A172 (cell line): ENCODE measurements at regions not wholly inside any gene's neighbourhood (a gene's known extent, or its start where the extent isn't known, plus 50 kb on each side); places are given as distances from the start of the nearest gene placed in this dataset.

Source experiments
- DNase-seq: peaks from one replicate; pipeline ENCODE4 v3.0.0-alpha.2; 2015; ENCODE audit warnings: low spot score

- peak; percentile 54 for DNase-seq
Measured at GRCh38 chr4:35934320-35934981, 309.9 kb downstream of the ARAP2 start.

- DNase-seq = no peak
Measured at GRCh38 chr4:35938936-35939335, 305.4 kb downstream of the ARAP2 start.

- DNase-seq = no peak
Measured at GRCh38 chr4:35939751-35940150, 304.6 kb downstream of the ARAP2 start.

- no peak for DNase-seq
Measured at GRCh38 chr4:35942092-35942491, 302.2 kb downstream of the ARAP2 start.

DNA sequence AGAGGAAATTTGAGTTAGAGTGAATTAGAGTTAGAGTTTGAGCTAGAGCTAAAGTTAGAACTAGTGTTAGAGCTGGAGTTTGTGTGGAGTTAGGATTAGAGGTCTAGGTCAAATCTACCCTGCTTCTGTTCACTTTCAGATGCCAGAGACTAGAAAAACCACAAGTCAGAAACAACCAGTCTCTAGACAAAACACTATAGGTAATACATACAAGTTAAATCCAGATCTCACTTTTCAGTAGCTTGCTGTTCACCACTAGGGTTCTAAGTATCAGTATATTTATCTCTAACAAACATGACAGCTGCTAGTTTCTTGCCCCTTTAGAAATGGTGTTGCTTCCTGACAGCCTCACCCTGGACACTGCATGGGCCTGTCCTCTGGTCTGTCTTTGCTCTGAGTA is 300.7 kb downstream of the ARAP2 start:
- no peak for DNase-seq

DNA sequence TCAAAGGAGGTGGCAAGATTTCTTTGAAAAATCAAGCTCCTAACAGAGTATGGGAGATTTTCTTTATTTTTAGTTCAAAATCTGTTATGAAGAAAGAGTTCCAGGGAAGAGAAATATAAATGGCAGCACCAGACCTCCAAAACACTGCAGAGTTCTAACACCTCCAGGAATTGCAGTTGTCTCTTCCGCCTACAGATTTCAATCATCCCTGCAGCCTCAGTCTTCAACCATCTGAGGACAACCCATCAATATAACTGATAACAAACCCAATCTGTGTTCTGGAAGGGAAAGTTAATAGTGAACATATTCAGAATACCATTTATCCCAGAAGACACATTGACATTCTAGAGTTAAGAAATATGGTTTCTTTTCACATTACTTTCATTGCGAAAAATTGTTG is 296.1 kb downstream of the ARAP2 start:
- no peak for DNase-seq

DNA sequence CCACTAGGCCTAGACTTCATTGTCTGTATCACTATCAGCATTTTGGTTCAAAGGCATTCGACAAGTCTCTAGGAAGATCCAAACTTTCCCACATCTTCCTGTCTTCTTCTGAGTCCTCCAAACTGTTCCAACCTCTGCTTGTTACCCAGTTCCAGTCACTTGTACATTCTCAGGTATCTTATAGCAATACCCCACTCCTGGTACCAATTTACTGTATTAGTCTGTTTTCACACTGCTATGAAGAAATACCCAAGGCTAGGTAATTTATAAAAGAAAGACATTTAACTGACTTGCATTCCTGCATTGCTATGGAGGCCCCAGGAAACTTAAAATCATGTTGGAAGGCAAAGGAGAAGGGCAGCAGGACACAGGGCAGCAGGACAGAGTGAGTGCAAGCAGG is 293.9 kb downstream of the ARAP2 start:
- no peak for DNase-seq

DNA sequence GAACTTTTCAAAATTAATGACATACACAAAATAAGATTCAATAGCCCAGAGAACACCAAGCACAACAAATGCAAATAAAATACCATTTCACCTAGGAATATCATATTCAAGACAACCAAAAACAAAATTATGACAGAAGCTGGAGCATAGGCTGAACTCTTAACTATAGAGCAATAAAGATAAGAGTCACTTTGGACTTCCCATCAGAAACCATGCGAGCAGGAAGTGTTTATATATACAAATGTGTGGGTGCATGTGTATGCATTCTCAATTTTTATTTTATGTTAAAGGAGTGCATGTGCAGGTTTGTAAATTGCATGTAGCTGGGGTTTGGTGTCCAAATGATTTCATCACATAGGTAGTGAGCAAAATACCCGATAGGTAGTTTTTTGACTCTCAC is 291.6 kb downstream of the ARAP2 start:
- no peak for DNase-seq

DNA sequence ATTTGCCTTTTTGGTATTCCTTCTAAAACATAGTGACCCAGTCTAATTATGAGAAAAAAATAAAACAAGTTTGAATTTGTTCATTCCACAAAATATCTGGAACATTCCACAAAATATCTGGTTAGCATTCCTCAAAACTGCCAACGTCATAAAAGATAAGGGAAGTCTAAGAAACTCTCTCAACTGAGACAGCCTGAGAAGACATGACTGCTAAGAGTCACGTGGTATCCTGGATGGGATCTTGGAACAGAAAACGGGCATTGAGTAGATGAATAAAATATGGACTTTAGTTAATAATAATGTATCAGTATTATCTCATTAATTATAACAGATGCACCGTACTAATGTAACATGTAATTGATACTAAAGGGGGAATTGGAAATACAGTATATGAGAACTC is 280.9 kb downstream of the ARAP2 start:
- DNase-seq = no peak

GRCh38 chr4:35963974-35964515 is 280.3 kb downstream of the ARAP2 start:
- DNase-seq = peak; percentile 24

GRCh38 chr4:35965300-35965699 is 279.0 kb downstream of the ARAP2 start:
- DNase-seq = no peak

GRCh38 chr4:35966566-35966965 is 277.7 kb downstream of the ARAP2 start:
- DNase-seq = no peak

GRCh38 chr4:35970366-35970960 is 273.9 kb downstream of the ARAP2 start:
- no peak for DNase-seq

DNA sequence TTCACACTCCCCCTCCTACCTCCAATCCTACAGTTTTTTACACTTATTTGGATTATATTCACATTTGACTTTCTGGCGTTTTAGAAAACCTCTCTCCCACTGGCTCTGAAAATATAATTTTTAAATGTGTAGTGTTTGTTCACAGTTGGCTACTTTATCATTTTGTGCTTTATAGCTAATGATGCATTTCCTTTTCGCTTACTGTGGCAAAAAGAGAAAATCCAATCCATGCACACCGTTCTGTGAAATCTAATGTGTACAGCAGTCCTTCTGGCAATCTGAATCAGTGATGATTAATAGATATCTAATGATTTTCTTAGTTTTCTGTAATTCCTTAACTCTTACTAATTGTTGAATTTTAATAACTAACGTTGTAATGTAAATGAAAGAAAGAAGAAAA is 271.5 kb downstream of the ARAP2 start:
- no peak for DNase-seq

DNA sequence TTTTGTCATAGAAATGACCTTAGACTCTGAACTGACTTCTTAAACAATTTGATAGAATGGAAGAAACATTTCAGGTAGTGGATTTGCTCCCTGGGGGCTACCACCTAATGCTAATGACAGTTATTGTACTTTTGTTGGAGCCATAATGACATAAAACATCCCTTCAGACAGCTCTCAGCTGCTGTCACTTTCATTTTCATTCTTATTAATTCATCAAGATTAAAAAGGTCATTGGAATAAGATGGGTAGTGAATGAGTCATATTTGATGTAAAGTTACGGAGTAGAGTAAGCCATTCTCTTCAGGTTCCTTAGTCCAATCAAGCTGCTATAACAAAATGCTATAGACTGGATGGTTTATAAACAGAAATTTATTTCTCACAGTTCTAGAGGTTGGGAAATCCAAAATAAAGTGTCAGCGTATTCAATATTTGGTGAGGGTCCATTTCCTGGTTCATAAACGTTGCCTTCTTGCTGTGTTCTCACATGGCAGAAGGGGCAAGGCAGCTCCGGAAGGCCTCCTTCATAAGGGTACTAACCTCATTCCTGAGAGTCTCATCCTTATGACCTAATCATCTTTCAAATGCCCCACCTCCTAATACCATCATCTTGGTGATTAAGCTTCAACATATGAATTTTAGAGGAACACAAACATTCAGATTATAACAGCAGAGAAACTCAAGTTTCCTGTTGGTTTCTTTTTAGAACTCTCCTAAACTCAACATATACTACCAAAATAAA is 268.5 kb downstream of the ARAP2 start:
- no peak for DNase-seq

- no peak for DNase-seq
Measured at GRCh38 chr4:35978551-35978950, 265.8 kb downstream of the ARAP2 start.

DNA sequence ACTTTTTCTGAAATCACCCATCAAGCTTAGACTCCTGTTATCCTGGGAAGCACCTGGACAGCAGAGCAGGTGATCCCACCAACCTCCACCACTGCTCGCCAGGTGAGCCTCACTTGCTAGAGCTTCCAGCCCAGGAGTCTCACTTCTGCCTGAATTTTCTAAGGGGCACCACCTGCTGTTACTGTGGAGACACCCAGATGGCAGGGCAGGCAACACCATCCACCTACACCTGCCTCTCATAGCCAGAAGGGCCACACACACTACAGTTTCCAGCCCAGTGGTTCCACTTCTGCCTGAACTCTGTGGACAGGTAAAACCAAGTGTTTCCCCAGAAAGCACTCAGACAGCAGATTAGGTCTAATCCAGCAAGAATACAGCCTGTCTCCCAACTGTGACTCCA is 262.0 kb downstream of the ARAP2 start:
- DNase-seq = no peak

- DNase-seq = no peak
Measured at GRCh38 chr4:35986537-35986936, 257.8 kb downstream of the ARAP2 start.

- no peak for DNase-seq
Measured at GRCh38 chr4:35993606-35994005, 250.7 kb downstream of the ARAP2 start.

DNA sequence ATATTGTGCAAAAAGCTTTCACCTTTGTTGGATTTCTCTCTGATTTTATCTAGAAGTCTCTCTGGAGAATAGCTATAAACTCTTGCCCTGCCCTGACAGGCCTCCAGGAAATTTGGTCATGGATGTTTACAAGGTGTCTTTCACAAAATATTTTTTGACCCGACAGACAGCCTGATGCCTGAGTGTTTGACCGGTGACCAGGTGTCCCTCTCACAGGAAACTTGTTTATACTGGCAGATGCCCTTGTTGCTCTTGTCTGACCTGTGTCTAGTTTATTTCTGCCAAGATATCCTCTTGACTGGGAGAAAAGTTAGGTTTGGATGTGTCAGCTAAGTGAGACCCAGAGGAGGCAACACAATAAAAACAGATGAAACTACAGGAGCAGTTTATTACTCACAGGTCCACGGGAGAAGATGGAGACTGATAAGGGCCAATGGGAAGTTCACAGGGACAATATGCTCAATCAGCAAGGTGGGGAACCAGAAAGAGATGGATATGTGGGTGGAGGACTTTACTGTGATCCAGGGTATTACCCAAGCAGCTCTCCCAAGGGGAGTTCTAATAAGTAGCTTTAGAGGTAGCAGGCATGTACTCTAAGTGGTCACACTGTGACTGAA is 243.3 kb downstream of the ARAP2 start:
- DNase-seq = no peak

DNA sequence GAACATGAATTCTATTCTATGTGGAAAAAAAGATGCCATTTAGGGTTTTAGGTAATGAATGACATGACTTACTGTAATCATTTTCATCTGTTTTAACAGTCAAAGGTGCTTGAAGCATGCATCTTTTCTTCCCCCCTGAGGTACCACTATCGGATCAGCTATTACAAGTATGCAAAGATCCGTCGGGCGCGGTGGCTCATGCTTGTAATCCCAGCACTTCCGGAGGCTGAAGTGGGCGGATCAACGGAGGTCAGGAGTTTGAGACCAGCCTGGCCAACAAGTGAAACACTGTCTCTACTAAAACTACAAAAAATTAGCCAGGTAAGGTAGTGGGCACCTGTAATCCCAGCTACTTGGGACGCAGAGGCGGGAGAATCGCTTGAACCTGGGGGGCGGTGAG is 241.3 kb downstream of the ARAP2 start:
- no peak for DNase-seq

DNA sequence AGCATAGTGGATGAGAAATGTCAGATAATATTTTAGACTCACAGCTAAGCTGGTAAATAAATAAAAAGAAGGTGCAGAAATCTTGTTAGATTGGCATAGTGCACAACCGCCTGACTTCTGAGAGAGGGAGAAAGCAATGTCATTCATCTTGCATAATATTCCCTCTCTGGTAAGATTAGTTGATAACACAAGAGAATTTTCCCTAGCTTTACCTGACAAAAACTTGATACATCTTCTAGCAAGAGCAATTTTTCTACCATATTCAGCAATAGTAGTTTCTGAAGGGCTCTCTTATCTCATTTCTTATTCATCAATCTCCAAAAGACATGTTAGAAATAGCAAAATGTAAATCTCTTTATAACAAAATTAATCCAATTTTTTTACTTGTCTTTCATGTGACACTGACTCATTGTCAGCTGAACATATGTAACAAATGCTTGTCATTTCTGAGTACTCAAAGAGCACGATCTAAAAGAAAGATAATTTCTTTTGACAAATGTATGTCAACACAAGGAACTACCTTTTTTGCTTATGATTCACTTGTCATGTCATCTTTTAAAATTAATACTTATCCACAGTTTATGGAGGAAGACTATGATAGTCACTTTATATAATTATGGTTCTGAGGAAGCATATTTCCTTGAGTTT is 240.0 kb downstream of the ARAP2 start:
- DNase-seq = no peak
